Left renal cortex interstitium (tissue), 4 donors: ENCODE measurements at regions not wholly inside any gene's neighbourhood (a gene's known extent, or its start where the extent isn't known, plus 50 kb on each side); places are given as distances from the start of the nearest gene placed in this dataset.
"Not testable (repeated sequence)": the region's sequence is repeated elsewhere in the genome, so short reads cannot be mapped to it uniquely, and the experiment has no call there.

Experiments
- DNase-seq, 4 donors: peaks; one replicate each; pipeline ENCODE4 v3.0.0-alpha.2; 2013; ENCODE audit warnings: low read depth in 4 of 4, low spot score in 2 of 4, missing footprints in 1 of 4

DNA sequence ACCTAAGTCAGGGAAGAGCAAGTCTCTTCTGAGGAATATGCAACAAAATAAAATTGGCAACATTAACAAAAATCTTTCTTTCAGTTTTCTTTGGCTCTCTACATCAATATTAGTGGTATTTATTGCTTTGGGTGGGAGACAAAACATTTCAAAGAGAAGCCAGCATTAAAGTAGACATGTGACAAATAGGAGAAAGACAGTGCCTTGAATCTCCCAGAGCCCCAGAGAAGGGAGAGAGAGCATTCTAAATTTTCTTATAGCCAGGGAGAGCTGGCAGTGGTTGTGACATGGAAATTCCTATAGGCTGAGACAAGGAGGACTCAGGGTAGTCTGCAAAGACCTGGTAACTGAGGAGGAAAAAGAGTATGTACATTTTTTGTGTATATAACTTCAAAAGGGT, 79.4 kb upstream of the NREP start:
- no peak for DNase-seq

DNA sequence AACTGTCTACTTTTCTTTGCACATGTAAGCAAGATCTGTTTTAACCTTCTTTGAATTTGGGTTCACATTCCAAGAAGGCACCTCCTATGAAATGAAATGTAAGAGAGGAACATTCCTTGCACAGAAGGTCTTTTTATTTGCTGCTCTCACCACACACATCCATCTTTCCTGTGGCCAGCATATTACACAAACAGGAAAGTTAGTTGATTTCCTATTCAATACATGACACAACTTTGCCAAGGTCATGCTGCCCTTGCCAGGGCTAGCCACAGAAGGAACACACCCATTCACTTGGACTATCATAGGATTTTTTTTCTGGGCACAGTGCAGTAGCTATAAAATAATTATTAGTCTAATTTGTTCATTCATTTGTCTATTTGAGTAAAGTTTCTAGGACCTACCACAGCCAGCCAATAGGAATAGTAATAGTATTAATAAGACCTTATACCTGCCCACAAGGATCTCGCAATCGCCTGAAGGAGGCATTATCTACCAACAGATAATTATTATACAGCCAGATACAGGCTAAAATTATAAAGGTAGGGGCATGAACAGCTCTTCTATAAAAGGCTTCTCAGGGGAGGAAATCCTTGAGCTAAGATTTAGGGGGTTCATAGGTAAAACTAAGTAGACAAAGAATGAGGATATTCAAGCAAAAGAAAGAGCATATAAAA, 78.1 kb upstream of the NREP start:
- no peak for DNase-seq

DNA sequence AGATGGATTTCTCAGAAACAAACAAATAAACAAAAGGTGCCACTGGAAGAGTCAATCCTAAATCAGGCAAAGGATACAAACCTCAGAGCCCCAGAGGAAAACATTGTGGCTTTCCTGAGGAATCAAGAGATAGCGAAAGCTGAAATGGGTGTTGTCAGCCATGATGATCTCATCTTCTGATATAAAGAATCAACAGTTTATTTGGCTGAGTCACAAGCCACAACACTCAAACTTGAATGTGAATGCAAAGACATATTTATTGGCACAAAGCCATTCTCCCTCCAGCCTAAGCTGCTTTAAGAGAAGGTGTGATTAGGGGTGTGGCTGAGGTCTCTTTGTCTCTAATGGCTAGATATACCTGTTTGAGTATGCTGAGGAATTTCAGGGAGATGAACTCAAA, 73.3 kb upstream of the NREP start:
- no peak for DNase-seq

DNA sequence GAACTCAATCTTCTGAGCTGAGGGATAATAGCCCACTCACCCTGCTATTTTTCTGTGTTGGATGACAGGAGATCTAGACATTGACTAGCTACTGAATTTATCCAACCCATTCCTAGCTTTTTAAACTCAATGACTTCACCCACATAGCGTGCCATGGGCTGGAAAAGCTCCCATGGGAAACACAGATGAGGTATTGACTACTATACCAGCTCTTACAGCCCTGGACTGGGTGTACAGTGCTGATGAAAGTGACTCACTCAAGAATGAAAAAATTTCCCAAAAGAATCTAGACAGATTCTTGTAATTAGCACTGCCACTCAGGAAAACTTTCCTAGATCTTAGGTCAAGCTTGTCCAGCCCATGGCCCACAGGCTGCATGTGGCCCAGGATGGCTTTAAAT, 72.7 kb upstream of the NREP start:
- DNase-seq: no peak

GRCh38 chr5:111826064-111826463, 69.1 kb upstream of the NREP start:
- no peak for DNase-seq

GRCh38 chr5:111820072-111820471, 63.1 kb upstream of the NREP start:
- no peak for DNase-seq

- DNase-seq: not testable (repeated sequence)
Measured at GRCh38 chr5:111819028-111819427, 62.0 kb upstream of the NREP start.

DNA sequence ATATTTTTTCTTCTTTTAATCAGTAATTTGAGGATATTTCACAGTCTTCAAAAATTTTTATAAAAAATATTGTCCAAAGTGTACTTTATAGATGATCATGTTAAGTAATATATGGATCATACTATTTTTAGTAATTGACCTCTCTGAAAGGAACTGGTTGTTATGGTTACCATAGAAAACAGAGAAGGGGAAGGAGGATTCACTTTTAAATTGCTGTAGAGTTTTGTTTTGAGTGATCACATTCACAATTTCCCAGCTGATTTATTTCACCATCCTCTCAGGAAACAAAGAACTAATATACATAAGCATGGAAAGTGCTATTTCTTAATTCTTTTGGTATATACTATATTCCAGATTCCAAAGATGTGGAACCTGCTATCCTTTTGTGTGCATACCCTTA, 56.5 kb upstream of the NREP start:
- DNase-seq: no peak

GRCh38 chr5:111810112-111810511, 53.1 kb upstream of the NREP start:
- no peak for DNase-seq
